Endothelial cell of umbilical vein (primary cell): ENCODE measurements at regions not wholly inside any gene's neighbourhood (a gene's known extent, or its start where the extent isn't known, plus 50 kb on each side); places are given as distances from the start of the nearest gene placed in this dataset.

Experiments
- EZH2 ChIP-seq: IDR thresholded peaks from 2 replicates; pipeline ENCODE4 v1.6.1; 2012; ENCODE audit warnings: borderline replicate concordance, low read depth, mild to moderate bottlenecking, moderate library complexity, low read length, inconsistent platforms; ENCODE audit not compliant: severe bottlenecking
- FOS ChIP-seq: IDR thresholded peaks from 2 replicates; pipeline ENCODE4 v1.6.1; 2011; ENCODE audit warnings: mild to moderate bottlenecking, low read length, moderate library complexity, borderline replicate concordance; ENCODE audit not compliant: insufficient read depth
- GATA2 ChIP-seq: IDR thresholded peaks from 2 replicates; pipeline ENCODE4 v1.7.0; 2011; ENCODE audit warnings: low read depth, mild to moderate bottlenecking, moderate library complexity, mixed read lengths, low read length; ENCODE audit not compliant: insufficient read length, insufficient read depth
- JUN ChIP-seq: IDR thresholded peaks from 2 replicates; pipeline ENCODE4 v1.6.1; 2011; ENCODE audit warnings: borderline replicate concordance, low read depth; ENCODE audit not compliant: insufficient read length, insufficient read depth
- MYC ChIP-seq: IDR thresholded peaks from one replicate; pipeline ENCODE4 v1.6.1; 2011; ENCODE audit warnings: mild to moderate bottlenecking, low read depth, low read length
- POLR2A ChIP-seq: IDR thresholded peaks from 2 replicates; pipeline ENCODE4 v1.6.1; 2012; ENCODE audit warnings: low read depth, mild to moderate bottlenecking, control low read depth, low read length
- POLR2AphosphoS5 ChIP-seq: IDR thresholded peaks from 2 replicates; pipeline ENCODE4 v1.6.1; 2012; ENCODE audit warnings: low read depth, mild to moderate bottlenecking, control low read depth, low read length, moderate library complexity; ENCODE audit not compliant: insufficient read depth
- TF ChIP-seq, protein P1 (sequence below), 2 donors: IDR thresholded peaks; 1 replicate in 1 of 2; 2 replicates in 1 of 2; pipeline ENCODE4 v1.5.1; 2011; ENCODE audit warnings: low read length in 2 of 2, mild to moderate bottlenecking in 2 of 2, moderate library complexity in 2 of 2, control low read depth in 1 of 2, inconsistent platforms in 1 of 2, low read depth in 1 of 2; ENCODE audit not compliant: insufficient read depth in 1 of 2; ENCODE audit errors: extremely low read depth in 1 of 2
- TF ChIP-seq, protein P2 (sequence below): IDR thresholded peaks from 2 replicates; pipeline ENCODE4 v1.6.1; 2011; ENCODE audit not compliant: insufficient read depth, insufficient read length

DNA sequence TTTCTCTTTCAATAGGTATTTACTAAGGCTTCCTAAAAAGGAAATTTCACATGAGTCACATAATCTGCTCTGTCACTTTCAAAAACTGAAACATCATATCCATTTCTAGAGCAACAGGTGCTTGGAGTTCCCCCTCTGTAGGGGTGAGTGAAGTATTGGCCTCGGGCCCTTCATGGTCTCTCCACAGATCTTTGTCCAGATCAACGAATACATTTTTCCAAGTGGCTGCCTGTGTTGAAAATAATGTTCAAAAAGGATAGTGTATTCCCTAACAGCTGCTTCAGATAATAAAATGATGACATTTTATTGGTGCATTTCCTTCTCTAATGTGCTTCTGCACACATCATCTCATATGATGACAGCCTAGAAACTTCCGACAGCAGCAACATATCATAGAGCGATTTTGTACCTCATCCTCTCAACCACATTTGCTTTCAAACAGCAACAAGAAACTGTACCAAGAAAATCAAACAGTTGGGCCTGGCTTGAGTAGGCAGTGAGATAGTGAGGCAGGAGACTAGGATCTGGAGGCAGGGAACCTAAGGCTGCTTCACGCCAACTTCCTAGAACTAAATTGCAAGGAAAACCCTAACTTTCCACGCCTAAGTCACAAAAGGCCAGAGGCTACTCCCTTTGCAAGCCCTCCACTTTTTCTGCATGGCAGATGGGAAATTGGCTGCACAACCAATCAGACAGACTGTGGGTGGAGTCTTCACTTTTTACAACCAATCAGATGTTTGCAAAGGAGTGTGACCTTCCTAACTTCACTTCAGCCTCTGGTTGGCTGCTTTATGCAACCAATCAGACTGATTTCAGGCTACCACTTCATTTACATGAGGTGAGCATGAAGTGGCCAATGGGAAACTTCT, 340.2 kb downstream of the LRRC3B start:
- TF ChIP-seq, protein P1, sequence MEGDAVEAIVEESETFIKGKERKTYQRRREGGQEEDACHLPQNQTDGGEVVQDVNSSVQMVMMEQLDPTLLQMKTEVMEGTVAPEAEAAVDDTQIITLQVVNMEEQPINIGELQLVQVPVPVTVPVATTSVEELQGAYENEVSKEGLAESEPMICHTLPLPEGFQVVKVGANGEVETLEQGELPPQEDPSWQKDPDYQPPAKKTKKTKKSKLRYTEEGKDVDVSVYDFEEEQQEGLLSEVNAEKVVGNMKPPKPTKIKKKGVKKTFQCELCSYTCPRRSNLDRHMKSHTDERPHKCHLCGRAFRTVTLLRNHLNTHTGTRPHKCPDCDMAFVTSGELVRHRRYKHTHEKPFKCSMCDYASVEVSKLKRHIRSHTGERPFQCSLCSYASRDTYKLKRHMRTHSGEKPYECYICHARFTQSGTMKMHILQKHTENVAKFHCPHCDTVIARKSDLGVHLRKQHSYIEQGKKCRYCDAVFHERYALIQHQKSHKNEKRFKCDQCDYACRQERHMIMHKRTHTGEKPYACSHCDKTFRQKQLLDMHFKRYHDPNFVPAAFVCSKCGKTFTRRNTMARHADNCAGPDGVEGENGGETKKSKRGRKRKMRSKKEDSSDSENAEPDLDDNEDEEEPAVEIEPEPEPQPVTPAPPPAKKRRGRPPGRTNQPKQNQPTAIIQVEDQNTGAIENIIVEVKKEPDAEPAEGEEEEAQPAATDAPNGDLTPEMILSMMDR (IDR thresholded peaks at IDR 0.05; ENCODE audit: extremely low read depth in 1 of 2, insufficient read depth in 1 of 2, low read depth in 1 of 2, low read length in 2 of 2) = no peak
- TF ChIP-seq EZH2 = no peak
- TF ChIP-seq POLR2AphosphoS5 = no peak
- TF ChIP-seq POLR2A = no peak
- TF ChIP-seq MYC = no peak
- TF ChIP-seq FOS = no peak
- TF ChIP-seq, protein P2, sequence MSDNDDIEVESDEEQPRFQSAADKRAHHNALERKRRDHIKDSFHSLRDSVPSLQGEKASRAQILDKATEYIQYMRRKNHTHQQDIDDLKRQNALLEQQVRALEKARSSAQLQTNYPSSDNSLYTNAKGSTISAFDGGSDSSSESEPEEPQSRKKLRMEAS = no peak
- no peak for TF ChIP-seq JUN
- TF ChIP-seq GATA2 = no peak
